CD4-positive, alpha-beta T cell treated with Interleukin-2 at 100 ng/mL for 4 hours (primary cell): ENCODE measurements at regions not wholly inside any gene's neighbourhood (a gene's known extent, or its start where the extent isn't known, plus 50 kb on each side); places are given as distances from the start of the nearest gene placed in this dataset.
"Not testable (repeated sequence)": the region's sequence is repeated elsewhere in the genome, so short reads cannot be mapped to it uniquely, and the experiment has no call there.

ENCODE experiments used
- DNase-seq: peaks from one replicate; pipeline ENCODE4 v3.0.0-alpha.2; 2020; ENCODE audit warnings: low spot score

GRCh38 chr5:124796495-124796894 lies 50.1 kb upstream of the ZNF608 start:
- DNase-seq: no peak

GRCh38 chr5:124797665-124798087 lies 51.2 kb upstream of the ZNF608 start:
- DNase-seq: no peak

GRCh38 chr5:124798890-124799289 lies 52.5 kb upstream of the ZNF608 start:
- DNase-seq: no peak

GRCh38 chr5:124801551-124801950 lies 55.1 kb upstream of the ZNF608 start:
- no peak for DNase-seq

- DNase-seq: no peak
Measured at GRCh38 chr5:124803617-124804323, 57.3 kb upstream of the ZNF608 start.

- DNase-seq: no peak
Measured at GRCh38 chr5:124806026-124806372, 59.6 kb upstream of the ZNF608 start.

GRCh38 chr5:124806373-124807077 lies 60.1 kb upstream of the ZNF608 start:
- DNase-seq: no peak

DNA sequence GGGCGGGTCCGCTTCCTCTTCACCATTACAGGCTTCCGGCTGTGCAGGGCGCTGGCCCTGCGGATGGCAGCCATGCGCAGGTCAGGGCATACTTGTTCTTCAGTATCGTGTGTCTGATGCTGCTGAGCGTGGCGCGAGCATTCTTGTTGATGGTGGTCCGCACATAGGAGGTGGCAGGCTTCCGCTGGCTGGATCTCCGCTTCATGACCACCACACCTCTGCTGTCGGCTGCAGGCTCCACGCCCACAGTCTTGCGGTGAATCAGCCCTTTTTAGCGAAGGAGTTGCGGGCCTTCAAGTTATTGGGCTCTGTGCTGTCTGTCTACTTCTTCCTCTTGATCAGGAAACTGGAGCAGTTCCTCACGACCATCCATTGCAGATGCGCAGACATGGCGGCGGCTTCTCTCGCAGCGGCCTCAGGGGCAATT lies 62.4 kb upstream of the ZNF608 start:
- DNase-seq: no peak

DNA sequence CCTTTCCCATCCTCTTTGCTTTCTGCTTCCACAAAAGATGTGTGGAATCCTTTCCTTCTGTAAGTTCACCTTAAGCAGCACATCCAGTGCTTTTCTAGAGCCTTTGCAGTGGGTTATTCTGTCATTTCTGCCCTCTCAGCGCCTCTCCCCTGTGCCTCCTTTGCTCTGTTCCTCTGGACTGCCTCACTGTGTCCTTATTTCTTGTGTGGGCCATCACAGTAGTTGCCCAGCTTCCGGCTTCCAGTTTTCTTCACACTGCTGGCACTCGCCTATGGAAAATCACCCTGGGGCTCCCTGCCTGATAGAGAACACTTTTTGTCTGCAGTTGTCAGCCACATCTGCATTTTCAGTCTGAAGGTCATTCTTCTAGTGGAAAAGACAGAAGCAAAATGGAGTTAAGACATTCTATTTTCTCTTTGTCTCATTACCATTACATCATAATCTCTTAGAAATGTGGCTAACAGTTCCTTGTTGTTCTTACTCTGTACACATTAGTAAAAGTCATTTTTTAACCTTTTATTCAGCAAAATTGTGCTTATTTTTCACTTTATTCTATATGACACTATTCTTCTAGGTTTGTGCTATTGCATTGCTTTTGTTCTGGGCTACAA lies 64.1 kb upstream of the ZNF608 start:
- no peak for DNase-seq

GRCh38 chr5:124812771-124813358 lies 66.4 kb upstream of the ZNF608 start:
- DNase-seq: no peak

- no peak for DNase-seq
Measured at GRCh38 chr5:124816381-124816780, 69.9 kb upstream of the ZNF608 start.

- DNase-seq: no peak
Measured at GRCh38 chr5:124819201-124819600, 72.8 kb upstream of the ZNF608 start.

GRCh38 chr5:124822647-124823046 lies 76.2 kb upstream of the ZNF608 start:
- DNase-seq: no peak

GRCh38 chr5:124823380-124823779 lies 76.9 kb upstream of the ZNF608 start:
- no peak for DNase-seq

- no peak for DNase-seq
Measured at GRCh38 chr5:124824637-124825158, 78.3 kb upstream of the ZNF608 start.

DNA sequence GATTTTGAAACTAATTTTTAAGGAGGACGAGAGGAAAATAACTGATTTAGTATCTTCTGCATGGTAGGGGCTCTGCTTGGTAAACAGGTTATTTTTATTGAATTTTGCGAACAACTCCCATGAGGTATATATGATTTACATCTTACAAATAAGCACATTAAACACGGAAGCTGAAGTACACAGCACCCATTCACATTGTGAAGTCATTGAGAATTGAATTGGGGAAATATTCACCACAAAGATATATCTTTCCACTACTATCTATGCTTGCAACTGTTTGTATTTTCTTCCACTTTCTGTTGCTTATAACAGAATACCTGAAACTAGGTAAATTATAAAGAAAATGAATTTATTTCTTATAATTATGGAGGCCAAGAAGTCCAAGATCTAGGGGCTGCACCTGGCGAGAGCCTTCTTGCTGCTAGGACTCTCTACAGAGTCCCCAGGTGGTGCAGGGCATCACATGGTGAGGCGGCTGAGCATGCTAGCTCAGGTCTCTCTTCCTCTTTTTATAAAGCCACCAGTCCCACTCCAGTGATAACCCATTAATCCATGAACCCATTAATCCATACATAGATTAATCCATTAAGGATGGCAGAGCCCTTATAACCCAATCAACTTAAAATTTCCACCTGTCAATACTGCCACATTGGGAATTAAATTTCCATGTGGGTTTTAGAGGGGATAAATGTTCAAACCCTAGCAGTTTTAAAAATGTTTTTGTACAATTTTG lies 79.0 kb upstream of the ZNF608 start:
- DNase-seq: no peak

DNA sequence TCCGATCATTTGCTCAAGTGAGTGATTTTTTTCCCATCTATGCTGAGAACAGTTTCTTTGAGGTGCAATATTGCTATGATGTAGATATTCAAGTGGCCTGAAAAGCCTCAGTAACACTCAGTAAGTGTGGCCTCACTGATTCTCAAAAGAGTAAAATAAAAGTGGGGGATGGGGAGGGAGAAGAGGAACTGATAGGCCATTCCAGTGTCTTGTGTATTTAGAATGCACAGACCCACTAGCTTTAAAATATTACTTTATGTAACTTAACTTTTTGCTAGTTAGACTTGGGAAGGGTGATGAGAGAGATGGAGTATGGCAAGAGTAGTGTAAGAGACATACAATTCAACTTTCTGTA lies 79.5 kb upstream of the ZNF608 start:
- no peak for DNase-seq

GRCh38 chr5:124828731-124829234 lies 82.3 kb upstream of the ZNF608 start:
- no peak for DNase-seq

- no peak for DNase-seq
Measured at GRCh38 chr5:124831687-124832240, 85.3 kb upstream of the ZNF608 start.

- no peak for DNase-seq
Measured at GRCh38 chr5:124832510-124832909, 86.1 kb upstream of the ZNF608 start.

- DNase-seq: not testable (repeated sequence)
Measured at GRCh38 chr5:124836314-124836713, 89.9 kb upstream of the ZNF608 start.
